Endothelial cell of umbilical vein (primary cell): ENCODE measurements at regions not wholly inside any gene's neighbourhood (a gene's known extent, or its start where the extent isn't known, plus 50 kb on each side); places are given as distances from the start of the nearest gene placed in this dataset.

ENCODE experiments used
- BruUV-seq: library from RNA; stranded (reverse); fragments of 400-500 nt; replicated peaks from 2 replicates; lab custom pipeline; 2021; lab: Mats Ljungman, UMichigan
- CTCF ChIA-PET: fragments of 300-600, 350-600 bp; sonication (Branson Sonifier 250); formaldehyde crosslinking; loops from one replicate; lab custom pipeline; 2021; ENCODE audit warnings: antibody characterized with exemption, inconsistent platforms; lab: Charles Lee
- POLR2A ChIA-PET: fragments of 300-600, 350-600 bp; sonication (Branson Sonifier 250); formaldehyde crosslinking; loops from one replicate; lab custom pipeline; 2021; ENCODE audit warnings: antibody characterized with exemption, inconsistent platforms; lab: Charles Lee
- DNase-seq: peaks from one replicate; pipeline ENCODE4 v3.0.0-alpha.2; 2011; ENCODE audit warnings: low read depth, low spot score
- FAIRE-seq: peaks from 2 replicates; lab custom pipeline; 2011; peaks lifted over from hg19 to GRCh38; lab: Jason Lieb, UNC
- H2AFZ ChIP-seq: 2 replicates; pipeline ENCODE4 v1.6.0; 2012; ENCODE audit warnings: low read depth, low read length, control low read depth, inconsistent platforms
- H3K27ac ChIP-seq: 2 replicates; pipeline ENCODE4 v1.5.1; 2011; ENCODE audit warnings: low read depth, mild to moderate bottlenecking, control low read depth, low read length, moderate library complexity; ENCODE audit not compliant: insufficient read depth
- H3K27me3 ChIP-seq, 2 experiments: 2 replicates each; pipeline versions ENCODE4 v1.6.0 to v1.6.1; 2011; ENCODE audit warnings: low read length in 2 of 2, mixed read lengths in 1 of 2; ENCODE audit not compliant: control insufficient read depth in 2 of 2, insufficient read depth in 2 of 2
- H3K36me3 ChIP-seq, 2 experiments: 2 replicates in 1 of 2; 3 replicates in 1 of 2; pipeline ENCODE4 v1.5.1; 2011; ENCODE audit warnings: low read length in 2 of 2, mild to moderate bottlenecking in 1 of 2, moderate library complexity in 1 of 2; ENCODE audit not compliant: control insufficient read depth in 2 of 2, insufficient read depth in 2 of 2; ENCODE audit errors: extremely low read depth in 1 of 2
- H3K4me1 ChIP-seq: 3 replicates; pipeline ENCODE4 v1.5.1; 2011; ENCODE audit warnings: mild to moderate bottlenecking, low read length; ENCODE audit not compliant: control insufficient read depth, insufficient read depth; ENCODE audit errors: extremely low read depth
- H3K4me2 ChIP-seq: 2 replicates; pipeline ENCODE4 v1.6.1; 2011; ENCODE audit warnings: low read length, control low read depth, mixed read lengths; ENCODE audit not compliant: insufficient read depth
- H3K4me3 ChIP-seq, 3 experiments: fragments of 200-600 bp in 1 of 3; sonication (generic), shearing (Covaris generic) in 1 of 3; replicated peaks in 1 of 3; 2 replicates each; pipeline ENCODE4 v1.5.1; 2011 to 2016; ENCODE audit warnings: control low read depth in 3 of 3, low read length in 3 of 3, mild to moderate bottlenecking in 2 of 3, inconsistent platforms in 1 of 3, low read depth in 1 of 3, moderate library complexity in 1 of 3; ENCODE audit not compliant: insufficient read depth in 1 of 3
- H3K79me2 ChIP-seq: 2 replicates; pipeline ENCODE4 v1.6.0; 2012; ENCODE audit warnings: low read length, inconsistent platforms; ENCODE audit not compliant: control insufficient read depth, insufficient read depth
- H3K9ac ChIP-seq: replicated peaks from 2 replicates; pipeline ENCODE3; 2011; ENCODE audit warnings: low read length, control low read depth; ENCODE audit not compliant: insufficient read depth; ENCODE audit errors: extremely low read depth
- H3K9me1 ChIP-seq: replicated peaks from 3 replicates; pipeline ENCODE4 v1.6.0; 2011; ENCODE audit warnings: mild to moderate bottlenecking, low read length; ENCODE audit not compliant: control insufficient read depth, insufficient read depth; ENCODE audit errors: extremely low read depth
- H3K9me3 ChIP-seq: replicated peaks from 2 replicates; pipeline ENCODE4 v1.5.1; 2012; ENCODE audit warnings: low read length, inconsistent platforms; ENCODE audit not compliant: control insufficient read depth, insufficient read depth
- H4K20me1 ChIP-seq: replicated peaks from 2 replicates; pipeline ENCODE3; 2011; ENCODE audit warnings: mild to moderate bottlenecking, low read length; ENCODE audit not compliant: control insufficient read depth, insufficient read depth; ENCODE audit errors: extremely low read depth
- CTCF ChIP-seq, 2 donors: IDR thresholded peaks; 1 replicate in 1 of 2; 2 replicates in 1 of 2; pipeline ENCODE4 v1.5.1; 2011; ENCODE audit warnings: low read length in 2 of 2, mild to moderate bottlenecking in 2 of 2, moderate library complexity in 2 of 2, control low read depth in 1 of 2, inconsistent platforms in 1 of 2, low read depth in 1 of 2; ENCODE audit not compliant: insufficient read depth in 1 of 2; ENCODE audit errors: extremely low read depth in 1 of 2
- EZH2 ChIP-seq: IDR thresholded peaks from 2 replicates; pipeline ENCODE4 v1.6.1; 2012; ENCODE audit warnings: borderline replicate concordance, low read depth, mild to moderate bottlenecking, moderate library complexity, low read length, inconsistent platforms; ENCODE audit not compliant: severe bottlenecking
- FOS ChIP-seq: IDR thresholded peaks from 2 replicates; pipeline ENCODE4 v1.6.1; 2011; ENCODE audit warnings: mild to moderate bottlenecking, low read length, moderate library complexity, borderline replicate concordance; ENCODE audit not compliant: insufficient read depth
- GATA2 ChIP-seq: IDR thresholded peaks from 2 replicates; pipeline ENCODE4 v1.7.0; 2011; ENCODE audit warnings: low read depth, mild to moderate bottlenecking, moderate library complexity, mixed read lengths, low read length; ENCODE audit not compliant: insufficient read length, insufficient read depth
- JUN ChIP-seq: IDR thresholded peaks from 2 replicates; pipeline ENCODE4 v1.6.1; 2011; ENCODE audit warnings: borderline replicate concordance, low read depth; ENCODE audit not compliant: insufficient read length, insufficient read depth
- MAX ChIP-seq: IDR thresholded peaks from 2 replicates; pipeline ENCODE4 v1.6.1; 2011; ENCODE audit not compliant: insufficient read depth, insufficient read length
- MYC ChIP-seq: IDR thresholded peaks from one replicate; pipeline ENCODE4 v1.6.1; 2011; ENCODE audit warnings: mild to moderate bottlenecking, low read depth, low read length
- POLR2A ChIP-seq: IDR thresholded peaks from 2 replicates; pipeline ENCODE4 v1.6.1; 2012; ENCODE audit warnings: low read depth, mild to moderate bottlenecking, control low read depth, low read length
- POLR2AphosphoS5 ChIP-seq: IDR thresholded peaks from 2 replicates; pipeline ENCODE4 v1.6.1; 2012; ENCODE audit warnings: low read depth, mild to moderate bottlenecking, control low read depth, low read length, moderate library complexity; ENCODE audit not compliant: insufficient read depth
- dilution Hi-C: fragments of 300-500 bp; cut with MboI; formaldehyde crosslinking; loops from one replicate; pipeline ENCODE4 v1.15.0; 2019; ENCODE audit warnings: low sequenced_read_pairs; ENCODE audit not compliant: extremely low pct_ligation_motif_present
- intact Hi-C: fragments of 100-400 bp; cut with micrococcal nuclease; formaldehyde crosslinking; loops from one replicate; pipeline ENCODE4 v1.10.0; 2022

GRCh38 chr12:74129702-74130101, 407.9 kb upstream of the ATXN7L3B start:
- no TSS peak for BruUV-seq

More at GRCh38 chr12:74129702-74130101, 407.9 kb upstream of the ATXN7L3B start:
- Histone ChIP-seq H3K79me2 (no peaks in the 10 kb centered on the region), H3K36me3 (no peaks in the 10 kb centered on the region), H3K4me2 (no peak overlapping the region), H2AFZ (no peak overlapping the region), H4K20me1 (no peaks in the 10 kb centered on the region), H3K4me3 (no peak overlapping the region), H3K4me1 (no peaks in the 10 kb centered on the region), H3K27me3 (no peaks in the 10 kb centered on the region), H3K9me1 (no peaks in the 10 kb centered on the region), H3K9ac (no peak overlapping the region), H3K9me3 (peaks cover 2% of the 10 kb centered on the region), H3K27ac (no peak overlapping the region)
- dilution Hi-C loops (no loop called here), intact Hi-C loops (no loop called here)
- POLR2A ChIA-PET: no interaction called here
- DNase-seq (no peak), FAIRE-seq (no peak)
- CTCF ChIA-PET: no interaction called here
- TF ChIP-seq EZH2: no peak
- no peak for TF ChIP-seq JUN
- TF ChIP-seq GATA2: no peak
- no peak for TF ChIP-seq MYC
- no peak for TF ChIP-seq POLR2A
- TF ChIP-seq MAX: no peak
- TF ChIP-seq POLR2AphosphoS5: no peak
- no peak for TF ChIP-seq CTCF (IDR thresholded peaks at IDR 0.05; ENCODE audit: extremely low read depth in 1 of 2, insufficient read depth in 1 of 2, low read depth in 1 of 2, low read length in 2 of 2)
- TF ChIP-seq FOS: no peak
